Pons (tissue), 1 donor: ENCODE measurements at regions not wholly inside any gene's neighbourhood (a gene's known extent, or its start where the extent isn't known, plus 50 kb on each side); places are given as distances from the start of the nearest gene placed in this dataset.
"Not testable (repeated sequence)": the region's sequence is repeated elsewhere in the genome, so short reads cannot be mapped to it uniquely, and the experiment has no call there.

Source experiments
- DNase-seq: peaks from one replicate; pipeline ENCODE4 v3.0.0-alpha.2; 2016; ENCODE audit warnings: low spot score

GRCh38 chr7:69246758-69247157 lies 351.5 kb upstream of the AUTS2 start:
- DNase-seq, result peak; percentile 84

GRCh38 chr7:69248382-69248828 lies 349.9 kb upstream of the AUTS2 start:
- DNase-seq, result not testable (repeated sequence)

GRCh38 chr7:69250958-69251357 lies 347.3 kb upstream of the AUTS2 start:
- DNase-seq, result no peak

- no peak for DNase-seq
Measured at GRCh38 chr7:69254643-69255042, 343.6 kb upstream of the AUTS2 start.

- peak; percentile 68 for DNase-seq
Measured at GRCh38 chr7:69256634-69257081, 341.6 kb upstream of the AUTS2 start.

- no peak for DNase-seq
Measured at GRCh38 chr7:69257592-69257991, 340.7 kb upstream of the AUTS2 start.

GRCh38 chr7:69259445-69259844 lies 338.8 kb upstream of the AUTS2 start:
- DNase-seq, result no peak

GRCh38 chr7:69260023-69260422 lies 338.3 kb upstream of the AUTS2 start:
- DNase-seq, result no peak

- DNase-seq, result no peak
Measured at GRCh38 chr7:69263550-69263949, 334.7 kb upstream of the AUTS2 start.

GRCh38 chr7:69269806-69270205 lies 328.5 kb upstream of the AUTS2 start:
- no peak for DNase-seq

GRCh38 chr7:69272101-69272500 lies 326.2 kb upstream of the AUTS2 start:
- DNase-seq, result no peak

- no peak for DNase-seq
Measured at GRCh38 chr7:69276011-69276729, 322.1 kb upstream of the AUTS2 start.

- DNase-seq, result no peak
Measured at GRCh38 chr7:69277366-69277765, 320.9 kb upstream of the AUTS2 start.

- DNase-seq, result no peak
Measured at GRCh38 chr7:69282946-69283345, 315.3 kb upstream of the AUTS2 start.

- DNase-seq, result peak; percentile 53
Measured at GRCh38 chr7:69283421-69283820, 314.9 kb upstream of the AUTS2 start.

GRCh38 chr7:69285854-69286253 lies 312.4 kb upstream of the AUTS2 start:
- DNase-seq, result no peak

GRCh38 chr7:69295977-69296376 lies 302.3 kb upstream of the AUTS2 start:
- DNase-seq, result no peak

- DNase-seq, result no peak
Measured at GRCh38 chr7:69301253-69301652, 297.0 kb upstream of the AUTS2 start.

- DNase-seq, result no peak
Measured at GRCh38 chr7:69309601-69310000, 288.7 kb upstream of the AUTS2 start.

- DNase-seq, result no peak
Measured at GRCh38 chr7:69311489-69311888, 286.8 kb upstream of the AUTS2 start.

GRCh38 chr7:69313852-69314251 lies 284.4 kb upstream of the AUTS2 start:
- not testable (repeated sequence) for DNase-seq

- no peak for DNase-seq
Measured at GRCh38 chr7:69318794-69319193, 279.5 kb upstream of the AUTS2 start.

- no peak for DNase-seq
Measured at GRCh38 chr7:69328516-69328915, 269.8 kb upstream of the AUTS2 start.

GRCh38 chr7:69334701-69335100 lies 263.6 kb upstream of the AUTS2 start:
- no peak for DNase-seq
